Pancreas (tissue), 10 donors: ENCODE measurements at regions not wholly inside any gene's neighbourhood (a gene's known extent, or its start where the extent isn't known, plus 50 kb on each side); places are given as distances from the start of the nearest gene placed in this dataset.
"Not testable (repeated sequence)": the region's sequence is repeated elsewhere in the genome, so short reads cannot be mapped to it uniquely, and the experiment has no call there.

ENCODE experiments used
- ATAC-seq, 4 donors: fragments of 200-7000 bp; cut with Tn5 transposase; one replicate each; pipeline versions ENCODE4 v1.8.0 to v1.9.1; 2020; ENCODE audit warnings: mild to moderate bottlenecking in 4 of 4, moderate library complexity in 4 of 4
- DNase-seq, 6 donors: peaks; one replicate each; pipeline ENCODE4 v3.0.0-alpha.2; 2020
- FAIRE-seq: peaks from 2 replicates; lab custom pipeline; 2012; peaks lifted over from hg19 to GRCh38; lab: Jason Lieb, UNC
- H3K27ac ChIP-seq, 4 donors: fragments of 200-600 bp; sonication (generic); 1 replicate in 3 of 4; 2 replicates in 1 of 4; pipeline versions ENCODE4 v1.5.0 to v1.8.0; 2020
- H3K27me3 ChIP-seq, 4 donors: fragments of 200-600 bp; one replicate each; pipeline ENCODE4 v1.8.0; 2021
- H3K36me3 ChIP-seq, 3 donors: fragments of 200-600 bp; sonication (generic) in 1 of 3; one replicate each; pipeline versions ENCODE4 v1.5.0 to v1.8.0; 2020 to 2021
- H3K4me1 ChIP-seq, 3 donors: fragments of 200-600 bp; one replicate each; pipeline ENCODE4 v1.8.0; 2021
- H3K4me3 ChIP-seq, 4 donors: fragments of 200-600 bp; sonication (generic) in 2 of 4; one replicate each; pipeline versions ENCODE4 v1.5.0 to v1.8.0; 2020 to 2021
- H3K9me3 ChIP-seq, 4 donors: fragments of 200-600 bp; one replicate each; pipeline ENCODE4 v1.8.0; 2021
- CTCF ChIP-seq, 4 donors: fragments of 200-600 bp; sonication (generic) in 3 of 4; IDR thresholded peaks; one replicate each; pipeline versions ENCODE4 v1.5.0 to v1.8.0; 2021; ENCODE audit warnings: antibody characterized with exemption in 4 of 4
- WGBS, 2 donors: extraction: QIAGEN DNeasy Blood & Tissue Kit; methylation state at CpG; one replicate each; pipeline ENCODE4 v1.1.7; 2013; 5-methylcytosine and 5-hydroxymethylcytosine counted together
- intact Hi-C, 3 donors: fragments of 100-400 bp; cut with DNase I; formaldehyde crosslinking; loops; one replicate each; pipeline versions ENCODE4 v1.11.1 to v1.14.2; 2022
- donor health status: healthy with polysubstance abuse.
- donor health status: DM: no; HTN: no; CAD: no; lungs with moderate emphysema.
- donor health status: DM: no; HTN: no; CAD: no.
- donor health status: control.
- donor health status: control.
- donor health status: Bipolar disorder and iron deficiency.
- donor health status: DM: yes; HTN: yes; CAD: no.
- donor health status: DM: no; HTN: no; CAD: no.
- donor health status: DM: no; HTN: no; CAD: no.
- donor health status: DM: yes; HTN: yes; CAD: no.

- DNase-seq: no peak
- intact Hi-C loops: no loop called here
- no peak overlapping the region for H3K4me3 ChIP-seq
- no peaks in the 10 kb centered on the region for H3K9me3 ChIP-seq
- H3K4me1 ChIP-seq: no peaks in the 10 kb centered on the region
- ATAC-seq: no peak
- TF ChIP-seq CTCF (IDR thresholded peaks at IDR 0.05): no peak
- H3K27me3 ChIP-seq: no peaks in the 10 kb centered on the region
- no peaks in the 10 kb centered on the region for H3K36me3 ChIP-seq
- FAIRE-seq: no peak
- H3K27ac ChIP-seq: no peak overlapping the region
- 46 to 62% methylated on average over 1 of the region's 1 CpG for WGBS, 2 donors
These were observed 712.0 kb downstream of the TFAP2A start for GRCh38 chr6:9702914-9703313.

GRCh38 chr6:9699888-9700287 lies 715.0 kb downstream of the TFAP2A start:
- Histone ChIP-seq H3K27ac (no peak overlapping the region), H3K36me3 (no peaks in the 10 kb centered on the region), H3K4me1 (no peaks in the 10 kb centered on the region), H3K4me3 (no peak overlapping the region), H3K9me3 (no peaks in the 10 kb centered on the region), H3K27me3 (no peaks in the 10 kb centered on the region)
- FAIRE-seq: no peak
- no peak for ATAC-seq
- 50 to 61% methylated on average over 5 of the region's 5 CpGs for WGBS, 2 donors
- no peak for DNase-seq
- intact Hi-C loops: no loop called here
- no peak for TF ChIP-seq CTCF (IDR thresholded peaks at IDR 0.05)

GRCh38 chr6:9697263-9697931 lies 717.5 kb downstream of the TFAP2A start:
- 58 to 65% methylated on average over 7 of the region's 7 CpGs for WGBS, 2 donors
- Histone ChIP-seq H3K36me3 (no peaks in the 10 kb centered on the region), H3K4me3 (no peak overlapping the region), H3K9me3 (no peaks in the 10 kb centered on the region), H3K4me1 (no peaks in the 10 kb centered on the region), H3K27ac (no peak overlapping the region), H3K27me3 (no peaks in the 10 kb centered on the region)
- DNase-seq (no peak), ATAC-seq (no peak), FAIRE-seq (no peak)
- intact Hi-C loops: no loop called here
- no peak for TF ChIP-seq CTCF (IDR thresholded peaks at IDR 0.05)

- no peak for ATAC-seq
- no peaks in the 10 kb centered on the region for H3K9me3 ChIP-seq
- DNase-seq: no peak
- H3K4me3 ChIP-seq: no peak overlapping the region
- H3K36me3 ChIP-seq: no peaks in the 10 kb centered on the region
- intact Hi-C loops: no loop called here
- FAIRE-seq: no peak
- H3K4me1 ChIP-seq: no peaks in the 10 kb centered on the region
- H3K27me3 ChIP-seq: no peaks in the 10 kb centered on the region
- no peak overlapping the region for H3K27ac ChIP-seq
- TF ChIP-seq CTCF (IDR thresholded peaks at IDR 0.05): no peak
These were observed 724.5 kb downstream of the TFAP2A start for GRCh38 chr6:9690388-9690787.

- H3K9me3 ChIP-seq, H3K4me1 ChIP-seq, intact Hi-C loops, H3K27me3 ChIP-seq, H3K36me3 ChIP-seq, H3K27ac ChIP-seq, ATAC-seq, H3K4me3 ChIP-seq, DNase-seq, FAIRE-seq: not testable (repeated sequence)
- WGBS, 2 donors: 79 to 89% methylated on average over 6 of the region's 6 CpGs
These were observed 734.1 kb downstream of the TFAP2A start for GRCh38 chr6:9680727-9681126.
